ENCODE measurements at regions not wholly inside any gene's neighbourhood (a gene's known extent, or its start where the extent isn't known, plus 50 kb on each side); places are given as distances from the start of the nearest gene placed in this dataset.

DNA sequence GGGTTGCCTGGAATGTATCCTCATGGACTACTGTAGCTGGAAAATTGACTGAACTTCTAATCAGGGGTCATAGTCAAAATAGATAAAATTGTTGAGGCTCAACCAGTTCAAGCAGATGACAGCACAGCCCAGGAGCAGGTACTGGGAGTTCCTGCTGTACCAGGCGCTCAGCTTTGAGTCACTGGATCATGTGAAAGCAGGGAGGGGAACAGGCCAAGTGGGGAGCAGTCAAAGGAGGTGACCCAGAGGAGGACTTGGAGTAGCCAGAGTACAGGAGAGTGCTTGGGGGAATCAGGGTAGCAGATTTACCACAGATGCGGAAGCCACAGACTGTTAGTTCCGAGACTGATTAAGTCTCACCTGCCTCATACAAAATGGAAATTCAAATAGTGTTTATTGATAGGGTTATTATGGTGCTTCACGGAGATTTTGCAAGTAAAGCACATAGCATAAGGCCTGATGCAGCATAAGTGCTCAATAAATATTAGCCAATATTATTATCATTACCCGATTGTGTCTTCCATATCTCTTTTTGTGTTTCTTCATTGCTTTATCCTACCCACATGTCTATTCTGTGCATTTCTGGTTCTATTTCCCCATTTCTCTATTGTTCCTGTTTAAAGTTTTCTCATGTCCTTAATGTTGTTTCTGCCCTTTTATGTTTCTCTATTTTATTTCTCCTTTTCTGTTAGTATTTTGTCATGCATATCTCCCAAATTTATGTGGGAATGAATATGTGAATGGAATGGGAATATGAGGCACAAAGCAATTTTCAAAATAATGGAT is 369.2 kb upstream of the MCTP2 start:
- no peak for DNase-seq

GRCh38 chr15:93861413-93861812 is 369.9 kb upstream of the MCTP2 start:
- no peak for DNase-seq

GRCh38 chr15:93860701-93861100 is 370.7 kb upstream of the MCTP2 start:
- DNase-seq: no peak

DNA sequence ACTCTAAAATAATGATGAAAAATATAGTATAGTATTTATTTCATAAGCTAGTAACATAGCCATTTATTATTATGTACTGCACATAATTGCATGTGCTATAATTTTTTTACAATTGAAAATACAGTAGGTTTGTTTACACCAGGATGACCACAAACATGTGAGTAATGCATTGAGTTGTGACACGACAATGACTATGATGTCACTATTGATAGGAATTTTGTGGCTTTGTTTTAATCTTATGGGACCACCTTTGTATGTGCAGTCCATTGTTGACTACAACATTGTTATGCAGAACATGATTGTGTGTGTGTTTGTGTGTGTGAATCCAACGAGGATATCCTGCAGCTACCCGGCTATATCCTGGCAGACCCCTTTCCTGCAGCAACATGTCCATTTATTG is 372.2 kb upstream of the MCTP2 start:
- DNase-seq: no peak

GRCh38 chr15:93855181-93855826 is 376.1 kb upstream of the MCTP2 start:
- DNase-seq: no peak

DNA sequence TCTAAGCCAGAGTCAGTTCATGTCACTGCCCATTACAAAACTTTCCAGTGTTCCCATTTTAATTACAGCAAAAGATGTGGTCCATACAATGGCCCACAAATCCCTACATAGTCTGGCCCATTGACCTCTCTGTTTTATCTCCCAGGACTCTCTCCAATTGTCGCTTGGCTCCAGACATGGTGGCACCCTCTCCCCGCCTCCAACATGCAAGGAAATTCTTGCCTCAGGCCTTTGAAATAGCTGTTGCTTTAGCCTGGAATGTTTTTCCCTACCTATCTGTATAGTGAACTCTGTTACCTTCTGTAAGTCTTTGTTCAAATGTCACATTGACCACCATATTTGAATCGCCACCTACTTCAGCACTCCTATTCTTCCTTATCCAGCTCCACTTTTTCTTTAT is 377.3 kb upstream of the MCTP2 start:
- no peak for DNase-seq

DNA sequence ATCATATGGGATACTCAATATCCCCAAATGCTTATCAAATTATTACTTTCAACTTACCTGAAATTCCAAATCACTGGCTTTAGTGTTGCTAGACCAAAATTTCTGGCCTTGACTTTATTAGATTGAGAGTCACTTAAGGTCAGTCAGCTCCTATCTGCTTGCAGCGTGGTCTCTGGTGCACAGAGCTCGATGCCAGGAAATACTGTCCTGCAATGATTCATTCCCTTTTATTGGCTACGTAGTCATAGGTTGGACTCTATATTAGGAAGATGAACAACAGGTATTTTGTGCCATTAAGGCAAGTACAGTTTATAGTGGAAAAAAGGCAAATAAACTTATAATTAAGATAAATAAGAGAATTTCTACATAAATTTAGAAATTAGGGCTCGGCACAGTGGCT is 378.6 kb upstream of the MCTP2 start:
- DNase-seq: no peak

- DNase-seq: no peak
Measured at GRCh38 chr15:93848490-93848889, 382.9 kb upstream of the MCTP2 start.

DNA sequence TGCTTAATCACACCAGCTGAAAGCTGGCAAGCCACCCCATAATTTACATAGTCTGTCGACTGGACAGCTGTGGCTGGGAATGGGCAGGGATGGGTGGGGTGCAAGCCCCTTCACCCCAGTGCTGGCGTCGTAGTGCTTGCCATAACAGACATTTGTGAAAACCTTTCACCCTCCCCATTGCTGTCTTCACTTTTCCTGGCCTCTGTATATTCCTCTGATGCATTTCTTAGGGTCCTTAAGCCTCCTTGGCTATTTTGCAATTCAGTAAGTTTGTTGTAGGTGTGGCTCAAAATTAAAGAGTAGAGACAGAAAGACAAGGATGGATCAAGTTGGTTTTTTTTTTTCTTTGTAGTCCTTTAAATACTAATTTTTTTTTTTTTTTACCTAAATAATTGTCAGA is 383.3 kb upstream of the MCTP2 start:
- no peak for DNase-seq

GRCh38 chr15:93846148-93846547 is 385.2 kb upstream of the MCTP2 start:
- DNase-seq: no peak

- no peak for DNase-seq
Measured at GRCh38 chr15:93837450-93837849, 393.9 kb upstream of the MCTP2 start.

GRCh38 chr15:93835344-93835743 is 396.0 kb upstream of the MCTP2 start:
- DNase-seq: no peak

DNA sequence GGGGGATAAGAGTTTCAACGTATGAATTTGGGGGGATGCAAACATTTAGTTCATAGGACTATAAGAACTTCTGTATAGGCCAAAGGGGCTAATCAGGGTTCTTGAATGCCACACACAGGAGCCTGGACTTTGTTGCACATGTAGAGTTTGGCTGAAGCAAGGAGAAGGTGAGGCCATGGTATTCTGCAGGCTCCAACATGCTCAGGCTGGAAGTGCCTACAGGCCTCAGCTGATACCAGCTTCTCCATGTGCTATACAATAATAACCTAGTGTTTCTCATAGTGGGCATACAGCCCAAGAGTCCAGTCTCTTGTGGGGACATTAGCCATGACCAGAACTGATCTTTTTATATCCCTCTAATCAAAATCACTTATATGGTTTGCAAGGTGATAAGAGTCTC is 399.7 kb upstream of the MCTP2 start:
- no peak for DNase-seq

GRCh38 chr15:93830221-93831080 is 400.9 kb upstream of the MCTP2 start:
- no peak for DNase-seq

DNA sequence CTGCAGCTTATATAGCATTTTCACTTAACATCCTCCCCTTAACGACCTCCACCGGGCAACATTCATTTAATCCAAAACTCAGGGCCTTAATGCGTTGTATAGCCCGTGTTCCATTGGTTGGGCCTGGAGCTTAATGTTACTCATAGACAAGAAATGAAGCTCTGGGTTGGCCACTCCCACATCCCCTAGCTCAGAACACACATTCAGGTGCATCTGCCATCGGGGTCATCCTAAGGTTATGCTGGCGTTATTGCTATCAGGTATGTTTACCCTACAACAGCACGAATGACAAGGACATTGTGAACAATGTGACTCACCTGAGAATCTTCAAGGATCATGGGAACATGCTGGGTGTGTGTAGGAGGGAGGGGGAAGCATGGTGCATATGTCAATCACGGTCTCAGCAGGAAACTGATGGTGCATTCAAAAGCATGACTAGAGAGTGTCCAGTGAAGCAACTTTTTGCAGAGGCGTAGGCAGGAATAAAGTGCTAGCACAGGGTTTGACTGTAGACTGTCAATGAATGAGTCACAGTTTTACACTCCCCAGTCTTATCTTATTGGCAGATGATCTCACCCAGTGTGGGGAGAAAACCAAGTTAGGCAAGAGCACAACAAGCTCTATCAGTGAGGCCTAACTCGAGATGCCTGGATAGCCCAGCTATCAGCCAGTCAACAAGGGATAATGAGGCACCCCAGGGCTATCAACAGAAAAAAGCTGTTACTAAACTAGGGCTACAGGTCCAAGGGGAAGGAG is 402.1 kb upstream of the MCTP2 start:
- no peak for DNase-seq

- no peak for DNase-seq
Measured at GRCh38 chr15:93826790-93827189, 404.6 kb upstream of the MCTP2 start.

GRCh38 chr15:93826293-93826692 is 405.1 kb upstream of the MCTP2 start:
- DNase-seq: no peak

GRCh38 chr15:93825682-93826081 is 405.7 kb upstream of the MCTP2 start:
- DNase-seq: no peak

- no peak for DNase-seq
Measured at GRCh38 chr15:93823971-93824913, 407.1 kb upstream of the MCTP2 start.

DNA sequence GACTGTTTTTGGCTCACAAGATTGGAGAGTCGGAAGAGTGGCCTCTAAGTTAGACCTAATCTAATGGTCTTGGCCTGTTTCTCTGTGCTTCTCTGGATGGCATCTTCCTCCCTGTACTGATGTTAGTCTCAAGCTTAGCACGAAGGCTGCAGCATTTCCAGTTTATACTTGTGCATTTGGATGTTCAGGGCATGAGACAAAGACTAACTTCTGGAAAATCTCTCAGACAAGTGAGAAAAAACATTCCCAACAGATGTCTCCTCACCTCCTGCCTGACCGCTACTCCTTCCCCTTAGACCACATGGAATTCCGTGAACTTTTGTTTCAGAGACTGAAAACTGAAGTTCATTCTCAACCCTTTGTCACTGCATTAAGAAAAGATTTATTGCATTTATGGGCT is 410.8 kb upstream of the MCTP2 start:
- no peak for DNase-seq

DNA sequence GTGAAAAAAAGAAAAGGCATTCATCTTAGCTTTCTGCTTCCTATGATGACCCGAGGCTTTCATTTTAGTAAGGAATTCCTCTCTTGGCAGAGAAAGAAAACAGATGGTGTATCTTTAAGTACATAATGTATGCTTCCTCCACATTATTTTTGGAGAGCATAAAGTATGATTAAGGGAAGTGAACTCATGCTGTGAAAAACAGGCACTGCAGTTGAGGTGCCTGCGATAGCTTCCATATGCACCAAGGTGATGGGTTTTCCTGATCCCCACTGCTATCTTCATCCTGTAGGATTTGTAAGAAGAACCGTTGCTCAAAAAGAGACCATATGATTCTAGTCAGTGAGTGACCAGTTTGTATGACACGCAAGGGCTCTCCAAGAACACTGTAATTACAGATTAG is 411.5 kb upstream of the MCTP2 start:
- DNase-seq: no peak

DNA sequence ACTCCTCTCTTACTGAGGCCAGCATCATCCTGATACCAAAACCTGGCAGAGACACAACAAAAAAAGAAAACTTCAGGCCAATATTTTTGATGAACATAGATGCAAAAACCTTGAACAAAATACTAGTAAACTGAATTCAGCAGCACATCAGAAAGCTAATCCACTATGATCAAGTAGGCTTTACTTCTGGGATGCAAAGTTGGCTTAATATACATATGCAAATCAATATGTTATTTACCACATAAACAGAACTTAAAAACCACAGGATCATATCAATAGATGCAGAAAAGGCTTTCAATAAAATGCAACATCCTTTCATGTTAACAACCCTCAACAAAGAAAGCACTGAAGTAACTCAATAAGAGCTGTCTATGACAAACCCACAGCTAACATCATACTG is 414.5 kb upstream of the MCTP2 start:
- DNase-seq: no peak

Measured in NCI-H1436 (cell line).